ENCODE measurements at regions not wholly inside any gene's neighbourhood (a gene's known extent, or its start where the extent isn't known, plus 50 kb on each side); places are given as distances from the start of the nearest gene placed in this dataset.

DNA sequence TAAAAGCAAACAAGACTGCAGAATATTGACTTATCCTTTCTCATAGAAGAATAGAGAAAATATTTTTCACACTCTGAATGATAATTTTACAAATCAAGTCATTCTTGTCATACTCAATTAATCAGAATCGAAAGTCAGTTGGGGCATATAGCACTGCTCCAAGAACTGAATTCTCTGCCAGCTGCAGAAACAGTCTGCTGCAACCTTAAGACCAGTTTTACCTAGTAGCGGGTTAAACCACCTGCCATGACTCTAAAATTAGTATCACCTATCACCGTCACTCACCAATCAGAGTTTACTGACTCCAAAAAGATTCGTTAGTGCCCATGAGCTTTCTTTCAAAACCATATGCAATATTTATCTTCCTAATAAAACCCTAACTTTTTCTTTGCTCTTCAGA, 429.0 kb upstream of the GRM3 start:
- Mint-ChIP-seq H3K4me1 (ENCODE audit: low read depth in 2 of 2) (no peaks in the 10 kb centered on the region), H3K27ac (no peak overlapping the region), H3K36me3 (ENCODE audit: insufficient read depth) (no peaks in the 10 kb centered on the region), H3K4me3 (no peak overlapping the region), H3K27me3 (no peaks in the 10 kb centered on the region), H3K9me3 (peaks cover 1 to 4% of the 10 kb centered on the region in 2 donors)
- ATAC-seq (replicated peaks) (no peak), DNase-seq (no peak)

- Mint-ChIP-seq H3K27ac (no peak overlapping the region), H3K27me3 (no peaks in the 10 kb centered on the region)
Measured at GRCh38 chr7:86212976-86213375, 430.7 kb upstream of the GRM3 start.

GRCh38 chr7:86209036-86209435, 434.7 kb upstream of the GRM3 start:
- H3K4me3 Mint-ChIP-seq: no peak overlapping the region
- H3K4me1 Mint-ChIP-seq (ENCODE audit: low read depth in 2 of 2): no peaks in the 10 kb centered on the region
- H3K36me3 Mint-ChIP-seq (ENCODE audit: insufficient read depth): no peaks in the 10 kb centered on the region
- H3K27me3 Mint-ChIP-seq: no peaks in the 10 kb centered on the region
- no peak for ATAC-seq (replicated peaks)
- no peak overlapping the region for H3K27ac Mint-ChIP-seq
- H3K9me3 Mint-ChIP-seq: peaks cover 0 to 7% of the 10 kb centered on the region in 2 donors
- no peak for DNase-seq

More at GRCh38 chr7:86212976-86213375, 430.7 kb upstream of the GRM3 start:
- H3K36me3 Mint-ChIP-seq (ENCODE audit: insufficient read depth): no peaks in the 10 kb centered on the region
- H3K9me3 Mint-ChIP-seq: peaks cover 0 to 4% of the 10 kb centered on the region in 2 donors
- DNase-seq (no peak), ATAC-seq (replicated peaks) (no peak)
- no peaks in the 10 kb centered on the region for H3K4me1 Mint-ChIP-seq (ENCODE audit: low read depth in 2 of 2)
- H3K4me3 Mint-ChIP-seq: no peak overlapping the region

- no peak overlapping the region for H3K27ac Mint-ChIP-seq
- no peaks in the 10 kb centered on the region for H3K27me3 Mint-ChIP-seq
- DNase-seq (no peak), ATAC-seq (replicated peaks) (no peak)
- no peak overlapping the region for H3K4me3 Mint-ChIP-seq
- no peaks in the 10 kb centered on the region for H3K4me1 Mint-ChIP-seq (ENCODE audit: low read depth in 2 of 2)
- no peaks in the 10 kb centered on the region for H3K36me3 Mint-ChIP-seq (ENCODE audit: insufficient read depth)
- H3K9me3 Mint-ChIP-seq: peaks cover 0 to 10% of the 10 kb centered on the region in 2 donors
Measured at GRCh38 chr7:86207740-86208139, 436.0 kb upstream of the GRM3 start.

DNA sequence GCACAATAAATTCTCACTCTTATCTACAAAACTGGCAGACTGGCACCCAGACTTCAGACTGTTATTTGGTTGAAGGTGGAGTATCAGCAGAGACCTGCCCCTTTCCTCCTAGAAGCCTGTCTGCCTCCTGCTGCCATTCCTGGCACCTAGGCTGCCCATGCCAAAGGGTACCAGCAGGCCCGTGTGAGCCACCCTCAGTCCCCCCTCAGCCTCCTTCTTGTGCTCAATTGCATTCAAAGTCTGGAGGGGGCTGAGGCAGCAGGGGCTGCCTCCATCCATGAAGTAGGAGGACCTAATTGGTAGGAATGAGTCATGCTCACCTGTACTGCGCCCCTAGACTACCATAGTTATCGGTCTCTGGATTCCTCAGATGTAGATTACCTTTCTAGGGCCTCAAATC, 440.9 kb upstream of the GRM3 start:
- no peaks in the 10 kb centered on the region for H3K4me1 Mint-ChIP-seq (ENCODE audit: low read depth in 2 of 2)
- ATAC-seq (replicated peaks): no peak
- no peak overlapping the region for H3K27ac Mint-ChIP-seq
- no peak for DNase-seq
- H3K9me3 Mint-ChIP-seq: peaks cover 0 to 7% of the 10 kb centered on the region in 2 donors
- no peaks in the 10 kb centered on the region for H3K36me3 Mint-ChIP-seq (ENCODE audit: insufficient read depth)
- no peaks in the 10 kb centered on the region for H3K27me3 Mint-ChIP-seq
- H3K4me3 Mint-ChIP-seq: no peak overlapping the region

DNA sequence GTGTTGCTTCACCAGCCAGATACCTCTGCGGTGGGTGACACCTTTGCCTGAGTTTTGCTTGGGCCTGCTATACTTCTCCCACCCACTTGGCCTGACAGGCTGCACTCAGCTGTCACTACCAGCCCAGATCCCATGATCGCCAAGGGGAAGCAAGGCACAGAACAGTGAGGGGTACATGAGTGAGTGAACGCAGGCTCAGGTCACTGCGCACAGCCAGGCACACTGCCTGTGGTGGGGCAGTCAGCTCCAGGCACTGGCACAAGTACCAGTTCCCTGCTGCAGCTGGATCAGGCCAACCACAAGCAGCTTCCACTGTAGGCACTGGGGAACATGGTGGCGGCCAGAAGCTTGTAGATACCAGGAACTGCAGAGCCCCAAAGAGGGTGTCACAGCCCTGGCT, 441.9 kb upstream of the GRM3 start:
- ATAC-seq (replicated peaks) (no peak), DNase-seq (no peak)
- peaks cover 0 to 7% of the 10 kb centered on the region in 2 donors for H3K9me3 Mint-ChIP-seq
- H3K36me3 Mint-ChIP-seq (ENCODE audit: insufficient read depth): no peaks in the 10 kb centered on the region
- H3K27ac Mint-ChIP-seq: no peak overlapping the region
- H3K4me1 Mint-ChIP-seq (ENCODE audit: low read depth in 2 of 2): no peaks in the 10 kb centered on the region
- H3K27me3 Mint-ChIP-seq: no peaks in the 10 kb centered on the region
- H3K4me3 Mint-ChIP-seq: no peak overlapping the region

GRCh38 chr7:86199881-86200614, 443.7 kb upstream of the GRM3 start:
- no peak overlapping the region for H3K27ac Mint-ChIP-seq
- H3K27me3 Mint-ChIP-seq: no peaks in the 10 kb centered on the region
- no peak for DNase-seq
- peaks cover 0 to 4% of the 10 kb centered on the region in 2 donors for H3K9me3 Mint-ChIP-seq
- no peaks in the 10 kb centered on the region for H3K36me3 Mint-ChIP-seq (ENCODE audit: insufficient read depth)
- no peaks in the 10 kb centered on the region for H3K4me1 Mint-ChIP-seq (ENCODE audit: low read depth in 2 of 2)
- no peak overlapping the region for H3K4me3 Mint-ChIP-seq
- ATAC-seq (replicated peaks): no peak

- DNase-seq (no peak), ATAC-seq (replicated peaks) (no peak)
- Mint-ChIP-seq H3K36me3 (ENCODE audit: insufficient read depth) (no peaks in the 10 kb centered on the region), H3K27ac (no peak overlapping the region), H3K4me3 (no peak overlapping the region), H3K27me3 (no peaks in the 10 kb centered on the region), H3K9me3 (peaks cover 0 to 4% of the 10 kb centered on the region in 2 donors), H3K4me1 (ENCODE audit: low read depth in 2 of 2) (no peaks in the 10 kb centered on the region)
Measured at GRCh38 chr7:86190351-86190750, 453.4 kb upstream of the GRM3 start.

GRCh38 chr7:86181474-86181873, 462.2 kb upstream of the GRM3 start:
- Mint-ChIP-seq H3K4me1 (ENCODE audit: low read depth in 2 of 2) (no peaks in the 10 kb centered on the region), H3K36me3 (ENCODE audit: insufficient read depth) (no peaks in the 10 kb centered on the region), H3K27me3 (no peaks in the 10 kb centered on the region), H3K27ac (no peak overlapping the region), H3K9me3 (peaks cover 4 to 5% of the 10 kb centered on the region in 2 donors), H3K4me3 (no peak overlapping the region)
- DNase-seq (no peak), ATAC-seq (replicated peaks) (no peak)

- no peak overlapping the region for H3K27ac Mint-ChIP-seq
- DNase-seq (no peak), ATAC-seq (replicated peaks) (no peak)
- no peaks in the 10 kb centered on the region for H3K4me1 Mint-ChIP-seq (ENCODE audit: low read depth in 2 of 2)
- no peaks in the 10 kb centered on the region for H3K36me3 Mint-ChIP-seq (ENCODE audit: insufficient read depth)
- no peak overlapping the region for H3K4me3 Mint-ChIP-seq
- H3K27me3 Mint-ChIP-seq: no peaks in the 10 kb centered on the region
- peaks cover 10 to 33% of the 10 kb centered on the region in 2 donors for H3K9me3 Mint-ChIP-seq
Measured at GRCh38 chr7:86164827-86165226, 478.9 kb upstream of the GRM3 start.

DNA sequence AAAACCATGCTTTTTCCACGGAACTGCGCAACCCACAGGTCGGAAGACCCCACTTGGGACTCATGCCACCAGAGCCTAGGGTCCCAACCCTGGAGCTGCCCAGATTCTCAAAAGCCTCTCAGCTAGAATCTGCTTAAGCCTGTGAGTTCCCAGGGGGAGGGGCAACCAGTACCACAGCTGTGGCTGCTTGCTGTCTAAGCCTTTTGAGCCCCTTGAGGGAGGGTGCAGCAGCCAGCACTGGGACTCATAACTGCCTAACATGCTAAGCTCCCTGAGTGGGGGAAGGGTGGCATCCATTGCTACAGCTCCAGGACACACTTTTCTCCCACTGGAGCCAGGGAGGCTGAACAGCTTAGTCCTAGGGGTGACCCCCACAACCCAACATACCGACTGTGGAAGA, 485.6 kb upstream of the GRM3 start:
- no peaks in the 10 kb centered on the region for H3K4me1 Mint-ChIP-seq (ENCODE audit: low read depth in 2 of 2)

GRCh38 chr7:86155623-86156022, 488.1 kb upstream of the GRM3 start:
- Mint-ChIP-seq H3K36me3 (ENCODE audit: insufficient read depth) (no peaks in the 10 kb centered on the region), H3K27ac (no peak overlapping the region), H3K27me3 (no peaks in the 10 kb centered on the region), H3K4me1 (ENCODE audit: low read depth in 2 of 2) (no peaks in the 10 kb centered on the region), H3K9me3 (peaks cover 18 to 22% of the 10 kb centered on the region in 2 donors), H3K4me3 (no peak overlapping the region)
- DNase-seq (no peak), ATAC-seq (replicated peaks) (no peak)

More for the DNA sequence above, 485.6 kb upstream of the GRM3 start:
- Mint-ChIP-seq H3K36me3 (ENCODE audit: insufficient read depth) (no peaks in the 10 kb centered on the region), H3K9me3 (peaks cover 20 to 24% of the 10 kb centered on the region in 2 donors), H3K27me3 (no peaks in the 10 kb centered on the region), H3K4me3 (no peak overlapping the region), H3K27ac (no peak overlapping the region)
- ATAC-seq (replicated peaks): no peak
- no peak for DNase-seq

- Mint-ChIP-seq H3K27me3 (no peaks in the 10 kb centered on the region), H3K9me3 (peaks cover 6 to 9% of the 10 kb centered on the region in 2 donors), H3K36me3 (ENCODE audit: insufficient read depth) (no peaks in the 10 kb centered on the region), H3K4me1 (ENCODE audit: low read depth in 2 of 2) (no peaks in the 10 kb centered on the region), H3K27ac (no peak overlapping the region), H3K4me3 (no peak overlapping the region)
- DNase-seq (no peak), ATAC-seq (replicated peaks) (no peak)
Measured at GRCh38 chr7:86152926-86153325, 490.8 kb upstream of the GRM3 start.

- H3K4me1 Mint-ChIP-seq (ENCODE audit: low read depth in 2 of 2): no peaks in the 10 kb centered on the region
- no peak for DNase-seq
- H3K27ac Mint-ChIP-seq: no peak overlapping the region
- H3K36me3 Mint-ChIP-seq (ENCODE audit: insufficient read depth): no peaks in the 10 kb centered on the region
- peaks cover 11 to 14% of the 10 kb centered on the region in 2 donors for H3K9me3 Mint-ChIP-seq
- H3K27me3 Mint-ChIP-seq: no peaks in the 10 kb centered on the region
- no peak for ATAC-seq (replicated peaks)
- no peak overlapping the region for H3K4me3 Mint-ChIP-seq
Measured at GRCh38 chr7:86149024-86149665, 494.6 kb upstream of the GRM3 start.
